IMR-90 (cell line): ENCODE measurements at regions not wholly inside any gene's neighbourhood (a gene's known extent, or its start where the extent isn't known, plus 50 kb on each side); places are given as distances from the start of the nearest gene placed in this dataset.

Source experiments
- ATAC-seq: fragments of 200-7000 bp; cut with Tn5 transposase; 2 replicates; pipeline ENCODE4 v1.9.1; 2020; ENCODE audit warnings: low read depth, mild to moderate bottlenecking, moderate library complexity
- BruUV-seq: library from RNA; stranded (reverse); fragments of 400-500 nt; replicated peaks from 2 replicates; lab custom pipeline; 2021; lab: Mats Ljungman, UMichigan
- CTCF ChIA-PET: fragments of 300-600 bp; formaldehyde crosslinking; extraction: SDS; loops from one replicate; lab custom pipeline; 2021; ENCODE audit warnings: antibody characterized with exemption; lab: Yijun Ruan, JAX
- POLR2A ChIA-PET: fragments of 300-600 bp; sonication (Branson Sonifier 250); formaldehyde crosslinking; loops from one replicate; lab custom pipeline; 2022; ENCODE audit warnings: antibody characterized with exemption; ENCODE audit not compliant: unreplicated experiment; lab: Charles Lee
- DNase-seq: peaks from one replicate; pipeline ENCODE4 v3.0.0; 2013
- H2AFZ ChIP-seq: replicated peaks from 2 replicates; pipeline ENCODE3; 2013; ENCODE audit warnings: low read length, mild to moderate bottlenecking; ENCODE audit not compliant: poor library complexity
- H2AK5ac ChIP-seq: 2 replicates; pipeline ENCODE4 v1.6.1; 2013; ENCODE audit warnings: low read depth, low read length, inconsistent platforms
- H2AK9ac ChIP-seq: replicated peaks from 2 replicates; pipeline ENCODE3; 2013; ENCODE audit warnings: mild to moderate bottlenecking, low read depth, low read length, moderate library complexity; ENCODE audit not compliant: poor library complexity
- H2BK120ac ChIP-seq: 2 replicates; pipeline ENCODE4 v1.6.1; 2013; ENCODE audit warnings: low read depth, low read length, inconsistent platforms
- H2BK15ac ChIP-seq: 3 replicates; pipeline ENCODE4 v1.6.1; 2013; ENCODE audit warnings: low read depth, low read length, inconsistent platforms
- H2BK20ac ChIP-seq: 2 replicates; pipeline ENCODE4 v1.6.1; 2013; ENCODE audit warnings: low read depth, mild to moderate bottlenecking, inconsistent platforms, low read length, moderate library complexity
- H2BK5ac ChIP-seq: 2 replicates; pipeline ENCODE4 v1.6.1; 2013; ENCODE audit warnings: mild to moderate bottlenecking, low read depth, low read length, inconsistent platforms; ENCODE audit not compliant: poor library complexity, severe bottlenecking
- H3K14ac ChIP-seq: replicated peaks from 2 replicates; pipeline ENCODE4 v1.6.1; 2013; ENCODE audit warnings: low read depth, low read length, inconsistent platforms
- H3K18ac ChIP-seq: 2 replicates; pipeline ENCODE4 v1.6.1; 2013; ENCODE audit warnings: low read depth, low read length, control low read depth
- H3K23ac ChIP-seq: 2 replicates; pipeline ENCODE4 v1.6.1; 2013; ENCODE audit warnings: low read depth, low read length, inconsistent platforms
- H3K27ac ChIP-seq: 2 replicates; pipeline ENCODE4 v1.5.1; 2013; ENCODE audit warnings: mild to moderate bottlenecking, control low read depth, low read length; ENCODE audit not compliant: insufficient read depth
- H3K27me3 ChIP-seq: 2 replicates; pipeline ENCODE4 v1.6.1; 2013; ENCODE audit warnings: low read length; ENCODE audit not compliant: control insufficient read depth, insufficient read depth
- H3K36me3 ChIP-seq: 2 replicates; pipeline ENCODE4 v1.6.1; 2013; ENCODE audit warnings: low read length, mixed read lengths; ENCODE audit not compliant: control insufficient read depth, insufficient read depth
- H3K4ac ChIP-seq: 2 replicates; pipeline ENCODE4 v1.6.1; 2013; ENCODE audit warnings: low read depth, low read length, inconsistent platforms
- H3K4me1 ChIP-seq: 2 replicates; pipeline ENCODE4 v1.6.1; 2013; ENCODE audit warnings: low read length, mixed read lengths; ENCODE audit not compliant: control insufficient read depth, insufficient read depth
- H3K4me2 ChIP-seq: 2 replicates; pipeline ENCODE4 v1.6.1; 2013; ENCODE audit warnings: low read depth, mild to moderate bottlenecking, control low read depth, low read length, moderate library complexity
- H3K4me3 ChIP-seq: 2 replicates; pipeline ENCODE4 v1.5.1; 2013; ENCODE audit warnings: low read depth, mild to moderate bottlenecking, control low read depth, low read length, moderate library complexity; ENCODE audit not compliant: insufficient read depth
- H3K56ac ChIP-seq: 2 replicates; pipeline ENCODE4 v1.6.1; 2013; ENCODE audit warnings: low read length, inconsistent platforms; ENCODE audit not compliant: insufficient read depth; ENCODE audit errors: extremely low read depth
- H3K79me1 ChIP-seq, 2 experiments: 2 replicates each; pipeline ENCODE4 v1.6.1; 2013; ENCODE audit warnings: low read length in 2 of 2, inconsistent platforms in 1 of 2, low read depth in 1 of 2
- H3K9ac ChIP-seq: 2 replicates; pipeline ENCODE4 v1.6.1; 2013; ENCODE audit warnings: low read depth, low read length, control low read depth
- H3K9me1 ChIP-seq: 2 replicates; pipeline ENCODE4 v1.6.1; 2013; ENCODE audit warnings: low read length, inconsistent platforms; ENCODE audit not compliant: insufficient read depth
- H3K9me3 ChIP-seq: 2 replicates; pipeline ENCODE4 v1.6.1; 2013; ENCODE audit warnings: low read length; ENCODE audit not compliant: control insufficient read depth, insufficient read depth
- H4K20me1 ChIP-seq: 2 replicates; pipeline ENCODE4 v1.6.1; 2013; ENCODE audit warnings: low read length, inconsistent platforms; ENCODE audit not compliant: insufficient read depth
- H4K5ac ChIP-seq: 2 replicates; pipeline ENCODE4 v1.6.1; 2013; ENCODE audit warnings: mild to moderate bottlenecking, low read depth, low read length, control low read depth
- H4K8ac ChIP-seq, 2 experiments: 2 replicates each; pipeline ENCODE4 v1.6.1; 2013; ENCODE audit warnings: low read depth in 2 of 2, low read length in 2 of 2, control low read depth in 1 of 2, inconsistent platforms in 1 of 2
- H4K91ac ChIP-seq: 2 replicates; pipeline ENCODE4 v1.6.1; 2013; ENCODE audit warnings: low read depth, low read length, inconsistent platforms; ENCODE audit not compliant: insufficient read depth
- FOS ChIP-seq: fragments of 150-350 bp; IDR thresholded peaks from 2 replicates; pipeline ENCODE4 v1.6.1; 2016; ENCODE audit warnings: low read depth, low read length
- POLR2A ChIP-seq: IDR thresholded peaks from 2 replicates; pipeline ENCODE4 v1.6.1; 2012; ENCODE audit warnings: mild to moderate bottlenecking, low read depth, low read length
- SMC3 ChIP-seq: fragments of 150-350 bp; IDR thresholded peaks from 2 replicates; pipeline ENCODE4 v1.6.1; 2016; ENCODE audit warnings: low read depth, mild to moderate bottlenecking, antibody characterized with exemption, low read length, moderate library complexity
- WGBS, 2 experiments: methylation state at CpG; one replicate each; pipeline versions ENCODE4 v1.1.5 to v1.1.7; 2013; ENCODE audit warnings: missing lambda C conversion rate in 2 of 2; ENCODE audit not compliant: insufficient read length in 1 of 2; ENCODE audit errors: extremely low coverage in 2 of 2; 5-methylcytosine and 5-hydroxymethylcytosine counted together
- dilution Hi-C: fragments of 300-500 bp; cut with HindIII; formaldehyde crosslinking; loops from one replicate; pipeline ENCODE4 v1.14.3; 2018; ENCODE audit warnings: low sequenced_read_pairs; ENCODE audit not compliant: unreplicated experiment
- in situ Hi-C: fragments of 300-500 bp; cut with MboI; formaldehyde crosslinking; loops from 3 replicates; pipeline ENCODE4 v1.14.3; 2019; ENCODE audit warnings: low sequenced_read_pairs, inconsistent platforms, mixed read lengths
- intact Hi-C: fragments of 100-400 bp; cut with micrococcal nuclease; formaldehyde crosslinking; loops from 2 replicates; pipeline ENCODE4 v1.10.0; 2022

GRCh38 chr12:107336695-107337094 lies 243.3 kb upstream of the CRY1 start:
- Histone ChIP-seq H3K27ac (no peak overlapping the region), H2BK15ac (no peak overlapping the region), H2AK5ac (no peak overlapping the region), H3K9me3 (no peaks in the 10 kb centered on the region), H2BK120ac (no peak overlapping the region), H2AFZ (no peak overlapping the region), H3K79me1 (no peaks in the 10 kb centered on the region; a peak in 1 of 4 replicates), H3K4me1 (no peaks in the 10 kb centered on the region), H3K9me1 (no peaks in the 10 kb centered on the region), H3K9ac (no peak overlapping the region), H3K4me3 (no peak overlapping the region), H3K4ac (no peak overlapping the region), H3K27me3 (no peaks in the 10 kb centered on the region; the same call in 1 of the 2 replicates), H2BK5ac (no peak overlapping the region), H4K5ac (no peak overlapping the region), H3K36me3 (no peaks in the 10 kb centered on the region), H4K8ac (no peak overlapping the region), H3K23ac (no peak overlapping the region), H2AK9ac (no peak overlapping the region), H2BK20ac (no peak overlapping the region), H3K18ac (no peak overlapping the region), H4K91ac (no peak overlapping the region), H4K20me1 (no peaks in the 10 kb centered on the region), H3K14ac (no peak overlapping the region), H3K56ac (no peak overlapping the region), H3K4me2 (no peak overlapping the region)
- no TSS peak for BruUV-seq
- ChIA-PET POLR2A (no interaction called here), CTCF (interaction anchor here (0.7 kb wide), 1 partner anchor 12 kb away, joined by 3 read pairs; no protein-coding TSS in a partner anchor)
- TF ChIP-seq SMC3 (no peak), FOS (no peak), POLR2A (no peak)
- in situ Hi-C loops (no loop called here), dilution Hi-C loops (no loop called here), intact Hi-C loops (no loop called here)
- no CpG with 5 or more reads among the region's 4 CpGs for WGBS, 2 experiments
- no peak for ATAC-seq
- DNase-seq: no peak
